ENCODE measurements at regions not wholly inside any gene's neighbourhood (a gene's known extent, or its start where the extent isn't known, plus 50 kb on each side); places are given as distances from the start of the nearest gene placed in this dataset.
"Not testable (repeated sequence)": the region's sequence is repeated elsewhere in the genome, so short reads cannot be mapped to it uniquely, and the experiment has no call there.

DNA sequence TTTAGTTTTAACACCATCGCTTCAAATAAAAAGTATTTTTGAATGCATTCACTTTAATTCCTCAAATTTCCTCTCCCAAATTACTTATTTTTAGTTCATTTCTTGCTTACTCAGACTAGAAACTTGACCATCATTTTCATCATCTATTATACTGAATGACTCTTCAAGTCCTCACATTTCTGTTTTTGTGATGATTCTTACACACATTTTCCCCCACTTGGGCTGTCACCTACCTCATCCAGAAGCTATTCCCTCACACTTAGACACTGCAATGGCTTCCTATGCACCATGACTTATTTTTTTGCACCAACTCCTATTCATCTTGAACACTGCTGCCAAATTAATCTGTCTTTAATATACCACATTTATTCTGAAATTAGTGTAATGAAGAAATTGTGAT, 239.6 kb upstream of the DUSP10 start:
- DNase-seq, result no peak

DNA sequence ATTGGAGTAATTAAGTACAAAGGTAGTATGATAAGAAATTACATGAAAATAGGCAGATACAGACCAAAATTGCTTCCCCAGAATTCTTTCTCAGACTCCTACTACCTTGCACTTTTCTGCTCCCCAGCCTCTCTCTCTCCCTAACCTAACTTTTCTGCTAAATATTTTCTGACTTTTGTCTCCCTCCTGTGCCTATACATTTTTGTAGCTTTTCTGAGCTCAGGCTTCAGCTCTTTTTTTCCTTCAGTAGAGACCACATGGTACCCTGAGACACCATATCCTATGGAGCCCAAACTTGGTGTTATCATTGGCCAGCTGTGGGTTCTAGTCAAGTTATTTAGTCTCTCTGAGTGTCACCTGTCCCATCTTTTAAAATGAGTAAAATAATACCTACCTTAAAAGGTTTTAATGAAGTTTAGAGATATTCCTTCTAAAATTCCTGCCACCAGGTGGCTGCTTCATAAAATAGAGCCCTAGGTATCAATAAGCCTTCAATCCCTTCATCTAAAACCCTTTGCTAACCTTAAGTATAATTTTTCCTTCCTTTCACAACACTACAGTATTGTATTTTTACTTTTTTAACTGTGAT, 237.6 kb upstream of the DUSP10 start:
- DNase-seq, result no peak

DNA sequence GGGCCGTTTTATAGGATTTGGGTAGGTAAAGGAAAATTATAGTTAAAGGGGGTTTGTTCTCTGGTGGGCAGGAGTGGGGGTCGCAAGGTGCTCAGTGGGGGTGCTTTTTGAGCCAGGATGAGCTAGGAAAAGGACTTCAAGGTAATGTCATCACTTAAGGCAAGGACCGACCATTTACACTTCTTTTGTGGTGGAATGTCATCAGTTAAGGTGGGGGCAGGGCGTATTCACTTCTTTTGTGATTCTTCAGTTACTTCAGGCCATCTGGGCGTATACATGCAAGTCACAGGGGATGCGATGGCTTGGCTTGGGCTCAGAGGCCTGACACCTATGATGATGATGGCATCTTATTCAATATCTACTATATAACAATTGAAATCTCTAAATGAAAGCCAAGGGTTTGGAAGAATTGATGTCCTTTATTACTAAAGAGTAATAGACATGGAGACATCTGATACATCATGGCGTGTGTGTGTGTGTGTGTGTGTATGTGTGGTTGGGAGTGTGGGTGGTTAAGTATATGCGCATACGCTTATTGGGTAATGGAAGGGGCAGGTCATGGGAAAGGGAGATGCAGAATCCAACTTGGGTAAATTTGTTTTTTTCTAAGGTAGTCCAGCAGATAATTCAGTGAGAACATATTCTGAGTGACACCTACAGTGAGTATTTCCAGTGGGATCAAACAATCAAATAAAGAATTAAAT, 236.9 kb upstream of the DUSP10 start:
- DNase-seq, result not testable (repeated sequence)

DNA sequence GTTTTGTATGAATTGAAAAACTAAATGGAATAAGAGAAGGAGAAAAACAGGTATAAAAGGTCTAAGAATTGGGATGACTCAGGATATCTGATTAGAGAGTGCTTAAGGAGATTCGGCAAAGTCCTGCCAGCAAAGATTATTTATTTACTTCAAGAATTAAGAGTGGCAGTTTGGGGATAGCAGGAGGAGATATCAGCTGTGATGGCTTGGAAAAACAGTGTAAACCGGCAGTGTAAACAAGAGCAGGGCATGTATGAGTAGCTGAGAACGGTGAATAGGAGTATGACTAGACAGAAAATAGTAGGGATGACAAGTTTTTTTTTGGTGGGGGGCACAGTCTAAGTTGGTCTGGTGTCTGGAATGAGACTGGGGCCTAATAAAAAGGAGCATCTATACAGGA, 231.9 kb upstream of the DUSP10 start:
- not testable (repeated sequence) for DNase-seq

DNA sequence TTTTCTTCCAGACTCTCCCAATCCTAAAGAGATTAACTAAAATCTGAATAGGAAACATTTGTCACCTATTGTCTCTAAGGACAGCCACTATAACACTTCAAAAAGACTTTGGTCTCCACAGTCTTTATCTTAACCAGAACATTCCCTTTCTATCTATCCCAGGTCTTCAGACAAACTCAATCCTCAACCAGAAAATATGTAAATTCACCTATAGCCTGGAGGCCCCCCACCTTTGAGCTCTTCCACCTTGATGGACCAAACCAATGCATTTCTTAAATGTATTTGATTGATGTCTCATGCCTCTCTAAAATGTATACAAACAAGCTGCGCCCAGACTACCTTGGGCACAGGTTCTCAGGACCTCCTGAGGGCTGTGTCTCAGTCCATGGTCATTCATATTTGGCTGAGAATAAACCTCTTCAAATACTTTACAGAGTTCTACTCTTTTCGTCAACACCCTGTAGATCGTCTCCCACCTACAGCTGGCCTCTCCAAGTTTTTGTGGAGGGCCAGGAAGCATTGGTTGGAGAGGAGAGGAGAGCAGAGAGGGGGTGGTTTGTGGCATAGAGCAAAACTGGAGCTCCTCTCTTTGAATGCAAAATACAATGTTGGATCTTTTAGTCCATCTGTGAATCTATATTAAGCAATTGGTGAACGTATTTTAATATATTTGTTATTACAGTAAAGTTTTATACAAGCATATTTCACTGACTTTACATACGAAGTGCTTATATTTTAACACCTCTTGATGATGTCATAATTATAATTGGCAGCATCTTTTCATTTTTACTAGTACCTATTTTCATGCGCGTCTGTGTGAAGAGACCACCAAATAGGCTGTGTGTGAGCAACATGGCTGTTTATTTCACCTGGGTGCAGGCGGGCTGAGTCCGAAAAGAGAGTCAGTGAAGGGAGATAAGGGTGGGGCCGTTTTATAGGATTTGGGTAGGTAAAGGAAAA, 230.7 kb upstream of the DUSP10 start:
- DNase-seq, result no peak

DNA sequence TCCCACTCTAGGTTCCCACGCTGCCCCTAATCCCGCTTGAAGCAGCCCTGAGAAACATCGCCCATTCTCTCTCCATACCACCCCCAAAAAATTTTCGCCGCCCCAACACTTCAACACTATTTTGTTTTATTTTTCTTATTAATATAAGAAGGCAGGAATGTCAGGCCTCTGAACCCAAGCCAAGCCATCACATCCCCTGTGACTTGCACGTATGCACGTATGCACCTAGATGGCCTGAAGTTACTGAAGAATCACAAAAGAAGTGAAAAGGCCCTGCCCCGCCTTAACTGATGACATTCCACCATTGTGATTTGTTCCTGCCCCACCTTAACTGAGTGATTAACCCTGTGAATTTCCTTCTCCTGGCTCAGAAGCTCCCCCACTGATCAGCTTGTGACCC, 229.1 kb upstream of the DUSP10 start:
- not testable (repeated sequence) for DNase-seq

DNA sequence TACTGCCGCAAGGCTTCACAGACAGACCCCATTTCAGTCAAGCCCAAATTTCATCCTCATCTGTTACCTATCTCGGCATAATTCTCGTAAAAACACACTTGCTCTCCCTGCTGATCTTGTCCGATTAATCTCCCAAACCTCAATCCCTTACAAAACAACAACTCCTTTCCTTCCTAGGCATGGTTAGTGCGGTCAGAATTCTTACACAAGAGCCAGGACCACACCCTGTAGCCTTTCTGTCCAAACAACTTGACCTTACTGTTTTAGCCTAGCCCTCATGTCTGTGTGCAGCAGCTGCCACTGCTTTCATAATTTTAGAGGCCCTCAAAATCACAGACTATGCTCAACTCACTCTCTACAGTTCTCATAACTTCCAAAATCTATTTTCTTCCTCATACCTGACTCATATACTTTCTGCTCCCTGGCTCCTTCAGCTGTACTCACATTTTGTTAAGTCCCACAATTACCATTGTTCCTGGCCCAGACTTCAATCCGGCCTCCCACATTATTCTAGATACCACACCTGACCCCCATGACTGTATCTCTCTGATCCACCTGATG, 227.5 kb upstream of the DUSP10 start:
- DNase-seq, result not testable (repeated sequence)

DNA sequence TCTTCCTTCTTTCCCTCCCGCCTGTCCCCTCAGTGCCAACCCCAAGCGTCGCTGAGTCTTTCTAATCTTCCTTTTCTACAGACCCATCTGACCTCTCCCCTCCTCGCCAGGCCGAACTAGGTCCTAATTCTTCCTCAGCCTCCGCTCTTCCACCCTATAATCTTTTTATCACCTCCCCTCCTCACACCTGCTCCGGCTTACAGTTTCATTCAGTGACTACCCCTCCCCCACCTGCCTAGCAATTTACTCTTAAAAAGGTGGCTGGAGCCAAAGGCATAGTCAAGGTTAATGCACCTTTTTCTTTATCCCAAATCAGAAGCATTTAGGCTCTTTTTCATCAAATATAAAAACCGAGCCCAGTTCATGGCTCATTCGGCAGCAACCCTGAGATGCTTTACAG, 225.6 kb upstream of the DUSP10 start:
- DNase-seq, result not testable (repeated sequence)

DNA sequence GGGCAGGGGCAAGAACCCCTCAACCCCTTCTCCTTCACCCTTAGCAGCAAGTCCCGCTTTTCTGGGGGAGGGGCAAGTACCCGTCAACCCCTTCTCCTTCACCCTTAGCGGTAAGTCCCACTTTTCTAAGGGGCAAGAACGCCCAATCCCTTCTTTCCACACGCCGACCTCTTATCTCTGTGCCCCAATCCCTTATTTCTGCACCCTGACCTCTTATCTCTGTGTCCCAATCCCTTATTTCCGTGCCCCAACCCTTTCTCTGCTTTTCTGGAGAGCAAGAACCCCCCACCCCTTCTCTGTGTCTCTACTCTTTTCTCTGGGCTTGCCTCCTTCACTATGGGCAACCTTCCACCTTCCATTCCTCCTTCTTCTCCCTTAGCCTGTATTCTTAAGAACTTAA, 225.0 kb upstream of the DUSP10 start:
- not testable (repeated sequence) for DNase-seq

DNA sequence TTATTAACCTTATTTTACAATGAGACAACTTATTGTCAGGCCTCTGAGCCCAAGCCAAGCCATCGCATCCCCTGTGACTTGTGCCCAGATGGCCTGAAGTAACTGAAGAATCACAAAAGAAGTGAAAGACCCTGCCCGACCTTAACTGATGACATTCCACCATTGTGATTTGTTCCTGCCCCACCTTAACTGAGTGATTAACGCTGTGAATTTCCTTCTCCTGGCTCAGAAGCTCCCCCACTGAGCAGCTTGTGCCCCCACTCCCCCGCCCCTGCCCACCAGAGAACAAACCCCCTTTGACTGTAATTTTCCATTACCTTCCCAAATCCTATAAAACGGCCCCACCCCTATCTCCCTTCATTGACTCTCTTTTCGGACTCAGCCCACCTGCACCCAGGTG, 224.0 kb upstream of the DUSP10 start:
- DNase-seq, result not testable (repeated sequence)

DNA sequence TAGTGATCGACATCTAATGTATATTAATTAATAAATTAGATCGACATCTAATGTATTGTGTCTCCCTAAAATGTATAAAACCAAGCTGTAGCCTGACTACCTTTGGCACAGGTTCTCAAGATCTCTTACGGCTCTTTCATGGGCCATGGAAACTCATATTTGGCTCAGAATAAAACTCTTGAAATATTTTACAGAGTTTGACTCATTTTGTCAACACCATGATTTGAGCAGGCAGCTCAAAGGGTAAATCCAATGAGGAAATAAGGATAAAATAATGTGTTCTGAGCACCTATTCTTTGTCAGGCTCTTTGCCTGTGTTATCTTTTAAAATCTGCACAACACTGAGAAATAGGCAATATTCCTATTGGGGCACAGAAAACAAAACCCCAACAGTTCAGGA, 223.4 kb upstream of the DUSP10 start:
- no peak for DNase-seq

DNA sequence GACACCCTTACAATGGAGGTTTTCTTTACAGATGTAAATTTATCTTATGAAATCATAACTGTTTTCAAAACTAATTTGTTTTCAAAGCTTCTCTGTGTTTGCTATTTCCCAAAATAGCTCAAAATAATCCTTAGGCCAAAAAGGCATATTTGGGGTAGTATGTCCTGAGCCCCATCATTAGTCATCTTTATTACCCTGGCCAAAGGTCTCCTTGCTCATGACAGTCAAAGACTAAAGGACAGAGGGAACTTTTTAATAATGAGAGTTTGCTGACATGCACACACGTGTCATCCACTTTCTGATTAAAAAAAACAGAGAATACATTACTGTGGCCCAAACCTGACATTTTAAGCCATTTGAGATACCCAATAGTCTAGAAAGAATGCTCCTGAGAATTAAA, 221.9 kb upstream of the DUSP10 start:
- DNase-seq, result no peak

DNA sequence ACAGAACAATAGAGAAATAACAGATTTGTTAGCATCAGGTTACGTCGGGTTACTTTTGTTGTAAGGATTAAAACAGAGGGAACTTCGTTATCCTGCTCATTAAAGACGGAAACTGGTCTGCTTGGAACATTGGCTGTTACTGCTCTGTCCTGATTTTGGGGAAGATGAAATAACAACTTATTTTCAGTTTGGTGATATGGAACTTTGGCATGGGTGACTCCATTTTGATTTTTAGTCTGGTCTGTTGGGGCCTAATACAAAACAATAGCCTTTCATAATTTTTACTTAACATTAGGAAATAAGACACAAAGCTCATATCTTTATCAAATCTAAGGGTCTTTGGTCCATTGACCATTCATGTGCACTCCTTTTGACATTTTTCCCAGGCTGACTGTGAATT, 220.5 kb upstream of the DUSP10 start:
- DNase-seq, result no peak

DNA sequence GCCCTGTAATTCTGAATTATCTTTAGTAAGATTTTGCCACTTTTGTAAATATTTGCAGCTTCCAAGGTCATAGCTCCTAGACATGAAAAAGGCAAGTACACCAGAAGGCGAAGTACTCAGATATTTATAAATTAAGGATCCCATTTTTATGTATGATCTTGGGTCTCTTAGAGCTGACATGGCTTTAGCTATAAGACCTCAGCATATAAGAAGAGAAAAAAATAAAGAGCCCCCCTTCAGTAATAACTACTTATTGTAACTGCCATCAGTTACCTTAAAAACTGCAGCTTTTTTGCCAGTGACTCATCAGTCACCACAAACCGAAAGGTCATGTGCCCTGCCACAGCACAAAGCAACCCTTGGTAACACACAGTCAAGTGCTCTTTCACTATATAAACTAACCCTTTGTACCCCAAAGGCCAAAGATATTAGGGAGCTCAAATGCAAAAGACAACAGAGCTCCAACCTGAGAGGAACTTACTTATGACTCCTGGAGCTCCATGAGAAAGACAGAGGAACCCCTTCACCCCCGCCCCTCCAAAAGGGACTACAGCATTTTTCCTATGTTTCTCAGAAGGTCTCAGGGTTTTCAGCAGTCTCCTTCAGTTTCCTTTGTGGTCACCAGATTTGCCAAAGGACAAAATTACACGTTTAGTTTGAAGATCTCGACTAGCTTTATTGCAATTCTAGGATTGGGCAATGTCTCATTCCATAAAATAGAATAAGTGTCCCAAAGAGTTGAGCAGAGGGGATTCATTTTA, 219.8 kb upstream of the DUSP10 start:
- DNase-seq, result peak; percentile 72

DNA sequence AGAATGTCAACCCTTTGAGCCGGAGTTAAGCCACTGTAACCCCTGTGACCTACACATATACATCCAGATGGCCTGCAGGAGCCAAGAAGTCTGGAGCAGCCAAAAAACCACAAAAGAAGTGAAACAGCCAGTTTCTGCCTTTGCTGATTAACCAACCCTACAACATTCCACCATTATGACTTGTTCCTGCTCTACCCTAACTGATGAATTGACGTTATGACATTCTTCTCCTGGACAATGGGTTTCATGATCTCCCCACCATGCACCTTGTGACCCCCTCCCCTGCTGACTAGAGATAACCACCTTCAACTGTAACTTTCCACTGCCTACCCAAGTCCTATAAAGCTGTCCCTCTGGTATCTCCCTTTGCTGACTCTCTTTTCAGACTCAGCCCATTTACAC, 216.3 kb upstream of the DUSP10 start:
- DNase-seq, result not testable (repeated sequence)

DNA sequence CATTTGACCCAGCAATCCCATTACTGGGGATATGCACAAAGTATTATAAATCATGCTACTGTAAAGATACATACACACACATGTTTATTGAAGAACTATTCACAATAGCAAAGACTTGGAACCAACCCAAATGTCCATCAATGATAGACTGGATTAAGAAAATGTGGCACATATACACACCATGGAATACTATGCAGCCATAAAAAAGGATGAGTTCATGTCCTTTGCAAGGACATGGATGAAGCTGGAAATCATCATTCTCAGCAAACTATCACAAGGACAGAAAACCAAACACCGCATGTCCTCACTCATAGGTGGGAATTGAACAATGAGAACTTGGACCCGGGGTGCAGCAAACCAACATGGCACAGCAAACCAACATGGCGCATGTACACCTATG, 215.5 kb upstream of the DUSP10 start:
- DNase-seq, result not testable (repeated sequence)

DNA sequence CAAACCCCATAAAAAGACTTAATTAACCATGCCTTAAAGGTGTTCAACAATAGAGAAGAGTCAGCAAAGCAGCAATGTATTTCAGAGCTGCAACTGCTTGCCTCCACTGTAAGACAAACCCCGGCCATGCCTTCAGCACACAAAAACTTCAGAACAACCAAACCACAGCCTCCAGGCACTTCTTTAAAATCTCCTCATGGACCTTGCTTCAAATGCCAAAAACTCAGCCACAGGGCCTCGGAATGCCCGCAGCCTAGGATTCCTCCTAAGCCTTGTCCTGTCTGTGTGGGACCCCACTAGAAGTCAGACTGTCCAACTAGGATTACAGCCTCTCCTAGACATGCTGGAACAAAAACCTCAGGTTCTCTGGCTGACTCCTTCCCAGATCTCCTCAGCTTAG, 208.1 kb upstream of the DUSP10 start:
- DNase-seq, result no peak

DNA sequence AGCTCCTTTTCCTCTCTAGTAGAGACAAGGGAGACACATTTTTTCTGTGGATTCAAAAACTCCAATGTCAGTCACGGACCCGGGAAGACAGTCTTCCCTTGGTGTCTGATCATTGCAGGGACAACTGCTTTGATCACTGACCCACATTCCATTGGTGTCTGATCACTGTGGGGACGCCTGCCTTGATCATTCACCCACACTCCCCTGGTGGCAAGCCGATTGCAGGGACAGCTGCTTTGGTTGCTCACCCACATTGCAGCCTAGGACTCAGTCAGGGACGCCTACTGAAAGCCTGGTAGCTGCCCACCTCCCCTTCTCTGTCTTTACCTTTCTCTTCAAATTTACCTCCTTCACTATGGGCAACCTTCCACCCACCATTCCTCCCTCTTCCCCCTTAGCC, 206.6 kb upstream of the DUSP10 start:
- DNase-seq, result no peak

DNA sequence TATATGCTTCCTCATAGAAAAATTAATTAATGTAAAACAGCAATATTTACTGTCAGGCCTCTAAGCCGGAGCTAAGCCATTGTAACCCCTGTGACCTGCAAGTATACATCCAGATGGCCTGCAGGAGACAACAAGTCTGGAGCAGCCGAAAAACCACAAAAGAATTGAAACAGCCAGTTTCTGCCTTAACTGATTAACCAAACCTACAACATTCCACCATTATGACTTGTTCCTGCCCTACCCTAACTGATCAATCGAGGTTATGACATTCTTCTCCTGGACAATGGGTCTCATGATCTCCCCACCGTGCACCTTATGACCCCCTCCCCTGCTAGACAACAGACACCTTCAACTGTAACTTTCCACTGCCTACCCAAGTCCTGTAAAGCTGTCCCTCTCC, 205.8 kb upstream of the DUSP10 start:
- no peak for DNase-seq

DNA sequence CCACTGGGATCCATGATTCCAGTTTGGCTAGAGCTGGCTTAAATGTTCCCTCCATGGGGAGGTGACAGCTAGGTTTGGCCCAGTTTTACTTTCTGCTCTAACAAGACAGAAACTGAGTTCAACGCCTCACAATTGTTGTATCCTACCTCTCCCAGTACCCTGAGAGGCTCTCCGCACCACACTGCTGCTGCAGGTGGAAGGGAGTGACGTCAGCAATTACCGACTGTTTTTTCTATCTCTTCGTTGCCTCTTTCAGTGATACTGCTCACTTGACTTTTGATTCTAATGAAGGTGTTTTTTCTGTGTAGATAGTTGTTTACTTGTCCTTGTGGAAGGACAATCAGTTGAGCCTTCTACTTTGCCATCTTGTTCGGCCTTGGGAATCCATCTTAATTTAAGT, 204.9 kb upstream of the DUSP10 start:
- no peak for DNase-seq

DNA sequence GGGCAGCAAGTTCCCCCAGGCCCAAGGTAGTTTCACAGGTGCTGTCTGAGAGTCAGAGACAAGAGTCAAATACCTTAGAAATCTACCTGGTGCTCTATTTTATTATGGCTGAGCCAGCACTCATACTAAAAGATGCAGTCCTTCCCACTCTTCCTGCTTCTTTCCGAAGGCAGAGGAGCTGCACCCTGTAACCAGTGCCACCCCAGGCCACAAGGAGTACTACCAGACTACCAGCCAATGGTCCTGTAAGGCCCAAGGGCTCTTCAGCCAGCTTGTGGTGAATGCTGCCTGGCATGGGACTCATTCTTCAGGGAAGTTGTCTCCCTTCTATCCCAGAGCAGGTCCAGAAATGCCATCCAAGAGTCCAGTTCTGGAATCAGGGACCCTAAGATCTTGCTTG, 203.8 kb upstream of the DUSP10 start:
- DNase-seq, result no peak

DNA sequence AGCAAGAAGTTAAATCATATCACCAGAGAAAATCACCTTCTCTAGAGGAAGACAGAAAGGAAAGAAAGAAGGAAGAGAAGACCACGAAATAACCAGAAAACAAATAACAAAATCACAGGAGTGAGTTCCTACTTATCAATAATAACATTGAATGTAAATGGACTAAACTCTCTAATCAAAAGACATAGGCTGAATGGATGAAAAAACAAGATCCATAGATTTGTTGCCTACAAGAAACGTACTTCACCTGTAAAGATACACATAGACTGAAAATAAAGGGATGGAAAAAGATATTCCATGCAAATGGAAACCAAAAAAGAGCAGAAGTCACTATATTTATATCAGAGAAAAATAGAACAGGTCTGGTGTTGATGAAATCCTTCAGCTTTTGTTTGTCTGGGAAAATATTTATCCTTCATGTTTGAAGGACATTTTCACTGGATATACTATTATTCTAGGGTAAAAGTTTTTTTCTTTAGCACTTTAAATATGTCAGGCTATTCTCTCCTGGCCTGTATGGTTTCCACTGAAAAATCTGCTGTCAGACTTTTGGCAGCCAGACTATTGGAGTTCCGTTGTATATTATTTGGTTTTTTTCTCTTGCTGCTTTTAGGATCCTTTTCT, 202.5 kb upstream of the DUSP10 start:
- DNase-seq, result no peak

Data from activated CD4-positive, alpha-beta T cell treated with anti-CD3 and anti-CD28 coated beads, Interleukin-10, Interleukin-2, amounts not matched to agents 100 ng/mL and 50 ng/mL, durations not matched to agents 16 hours and 8 hours (primary cell).